GM12864 (cell line): ENCODE measurements at regions not wholly inside any gene's neighbourhood (a gene's known extent, or its start where the extent isn't known, plus 50 kb on each side); places are given as distances from the start of the nearest gene placed in this dataset.
"Not testable (repeated sequence)": the region's sequence is repeated elsewhere in the genome, so short reads cannot be mapped to it uniquely, and the experiment has no call there.

ENCODE experiments used
- DNase-seq: peaks from one replicate; pipeline ENCODE4 v3.0.0-alpha.2; 2011; ENCODE audit warnings: low read depth
- H3K4me3 ChIP-seq: 2 replicates; pipeline ENCODE4 v1.5.1; 2011; ENCODE audit warnings: mild to moderate bottlenecking, low read depth, low read length, control low read depth
- TF ChIP-seq, protein P1 (sequence below): IDR thresholded peaks from 2 replicates; pipeline ENCODE4 v1.5.1; 2011; ENCODE audit warnings: low read depth, mild to moderate bottlenecking, moderate library complexity, low read length, control low read depth, inconsistent platforms; ENCODE audit errors: missing control alignments

GRCh38 chr9:102652471-102652870, 342.7 kb upstream of the CYLC2 start:
- DNase-seq, result no peak
- TF ChIP-seq, protein P1, sequence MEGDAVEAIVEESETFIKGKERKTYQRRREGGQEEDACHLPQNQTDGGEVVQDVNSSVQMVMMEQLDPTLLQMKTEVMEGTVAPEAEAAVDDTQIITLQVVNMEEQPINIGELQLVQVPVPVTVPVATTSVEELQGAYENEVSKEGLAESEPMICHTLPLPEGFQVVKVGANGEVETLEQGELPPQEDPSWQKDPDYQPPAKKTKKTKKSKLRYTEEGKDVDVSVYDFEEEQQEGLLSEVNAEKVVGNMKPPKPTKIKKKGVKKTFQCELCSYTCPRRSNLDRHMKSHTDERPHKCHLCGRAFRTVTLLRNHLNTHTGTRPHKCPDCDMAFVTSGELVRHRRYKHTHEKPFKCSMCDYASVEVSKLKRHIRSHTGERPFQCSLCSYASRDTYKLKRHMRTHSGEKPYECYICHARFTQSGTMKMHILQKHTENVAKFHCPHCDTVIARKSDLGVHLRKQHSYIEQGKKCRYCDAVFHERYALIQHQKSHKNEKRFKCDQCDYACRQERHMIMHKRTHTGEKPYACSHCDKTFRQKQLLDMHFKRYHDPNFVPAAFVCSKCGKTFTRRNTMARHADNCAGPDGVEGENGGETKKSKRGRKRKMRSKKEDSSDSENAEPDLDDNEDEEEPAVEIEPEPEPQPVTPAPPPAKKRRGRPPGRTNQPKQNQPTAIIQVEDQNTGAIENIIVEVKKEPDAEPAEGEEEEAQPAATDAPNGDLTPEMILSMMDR, result no peak

GRCh38 chr9:102650896-102651295, 344.2 kb upstream of the CYLC2 start:
- DNase-seq, result no peak
- TF ChIP-seq, protein P1, result no peak
- H3K4me3 ChIP-seq, result no peak overlapping the region

More at GRCh38 chr9:102652471-102652870, 342.7 kb upstream of the CYLC2 start:
- no peak overlapping the region for H3K4me3 ChIP-seq

DNA sequence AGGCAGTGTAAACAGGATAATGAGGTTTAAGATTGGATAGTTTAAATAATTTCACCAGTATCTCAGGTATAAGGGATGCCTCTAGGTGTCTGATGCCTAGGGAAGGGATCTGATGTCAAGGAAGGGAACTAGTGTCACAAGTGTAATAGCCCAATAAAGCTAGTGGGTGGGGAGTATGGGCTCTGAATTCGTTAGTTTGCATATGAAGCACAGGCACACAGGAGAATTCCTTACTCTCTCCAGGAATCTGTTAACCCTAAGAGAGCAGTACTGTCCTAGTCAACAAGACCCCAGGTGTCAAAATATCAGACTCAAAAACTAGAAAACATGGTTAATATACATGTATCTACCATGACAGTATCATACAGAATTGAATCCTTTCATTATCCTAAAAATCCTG, 352.5 kb upstream of the CYLC2 start:
- TF ChIP-seq, protein P1, result no peak
- H3K4me3 ChIP-seq, result no peak overlapping the region
- DNase-seq, result no peak

DNA sequence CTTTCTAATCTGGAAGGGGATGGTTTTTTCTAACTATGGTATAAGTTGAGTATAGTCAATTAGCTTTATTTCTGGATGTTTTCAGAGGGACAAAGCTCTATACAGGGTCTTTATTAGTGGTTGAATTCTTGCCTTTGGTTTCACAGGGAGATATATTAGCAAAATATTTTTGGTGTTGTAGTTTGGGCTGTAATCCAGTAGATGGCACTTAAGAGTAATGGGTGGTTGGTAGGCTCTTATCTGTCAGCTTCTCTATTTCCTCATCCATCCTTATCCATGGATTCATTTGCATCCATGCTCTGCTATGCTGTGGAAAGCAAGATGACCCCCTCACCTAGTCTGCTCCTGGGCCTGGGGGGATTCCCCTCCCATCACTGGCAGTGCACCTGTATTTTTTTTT, 363.6 kb upstream of the CYLC2 start:
- DNase-seq, result no peak
- TF ChIP-seq, protein P1, result peak; percentile 47
- no peak overlapping the region for H3K4me3 ChIP-seq

GRCh38 chr9:102609461-102609860, 385.7 kb upstream of the CYLC2 start:
- no peak for DNase-seq
- no peak overlapping the region for H3K4me3 ChIP-seq
- TF ChIP-seq, protein P1, result no peak

DNA sequence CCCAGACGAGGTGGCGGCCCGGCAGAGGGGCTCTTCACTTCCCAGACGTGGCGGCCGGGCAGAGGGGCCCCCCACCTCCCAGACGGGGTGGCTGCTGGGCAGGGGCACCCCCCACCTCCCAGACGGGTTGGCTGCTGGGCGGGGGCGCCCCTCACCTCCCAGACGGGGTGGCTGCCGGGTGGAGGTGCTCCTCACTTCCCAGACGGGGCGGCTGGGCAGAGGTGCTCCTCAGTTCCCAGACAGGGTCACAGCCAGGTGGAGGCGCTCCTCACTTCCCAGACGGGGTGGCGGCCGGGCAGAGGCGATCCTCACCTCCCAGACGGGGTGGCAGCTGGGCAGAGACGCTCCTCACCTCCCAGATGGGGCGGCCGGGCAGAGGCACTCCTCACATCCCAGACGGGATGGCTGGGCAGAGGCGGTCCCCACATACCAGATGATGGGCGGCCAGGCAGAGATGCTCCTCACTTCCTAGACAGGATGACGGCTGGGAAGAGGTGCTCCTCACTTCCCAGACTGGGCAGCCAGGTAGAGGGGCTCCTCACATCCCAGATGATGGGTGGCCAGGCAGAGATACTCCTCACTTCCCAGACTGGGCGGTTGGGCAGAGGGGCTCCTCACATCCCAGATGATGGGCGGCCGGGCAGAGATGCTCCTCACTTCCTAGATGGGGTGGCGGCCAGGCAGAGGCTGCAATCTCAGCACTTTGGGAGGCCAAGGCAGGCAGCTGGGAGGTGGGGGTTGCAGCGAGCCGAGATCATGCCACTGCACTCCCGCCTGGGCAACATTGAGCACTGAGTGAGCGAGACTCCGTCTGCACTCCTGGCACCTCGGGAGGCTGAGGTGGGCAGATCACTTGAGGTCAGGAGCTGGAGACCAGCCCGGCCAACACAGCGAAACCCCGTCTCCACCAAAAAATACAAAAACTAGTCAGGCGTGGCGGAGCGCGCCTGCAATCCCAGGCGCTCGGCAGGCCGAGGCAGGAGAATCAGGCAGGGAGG, 391.6 kb upstream of the CYLC2 start:
- not testable (repeated sequence) for H3K4me3 ChIP-seq, DNase-seq

GRCh38 chr9:102594241-102594640, 400.9 kb upstream of the CYLC2 start:
- TF ChIP-seq, protein P1, result no peak
- DNase-seq, result no peak

More at GRCh38 chr9:102594241-102594640, 400.9 kb upstream of the CYLC2 start:
- no peak overlapping the region for H3K4me3 ChIP-seq
